ENCODE measurements at regions not wholly inside any gene's neighbourhood (a gene's known extent, or its start where the extent isn't known, plus 50 kb on each side); places are given as distances from the start of the nearest gene placed in this dataset.
A peak's percentile ranks its signal among the peaks of the same experiment; 100 is the strongest.

- Mint-ChIP-seq H3K27ac (ENCODE audit: low read depth) (no peak overlapping the region), H3K36me3 (ENCODE audit: insufficient read depth) (no peaks in the 10 kb centered on the region), H3K4me1 (no peaks in the 10 kb centered on the region), H3K4me3 (no peak overlapping the region), H3K27me3 (peaks cover 26% of the 10 kb centered on the region), H3K9me3 (no peaks in the 10 kb centered on the region)
- no peak for ATAC-seq (replicated peaks; ENCODE audit: extremely low read depth, poor library complexity, severe bottlenecking)
- no peak for DNase-seq (ENCODE audit: low spot score in 2 of 2)
These were observed 137.3 kb upstream of the CWC22 start for GRCh38 chr2:180144338-180144813.

- peaks cover 26% of the 10 kb centered on the region for H3K27me3 Mint-ChIP-seq
- ATAC-seq (replicated peaks; ENCODE audit: extremely low read depth, poor library complexity, severe bottlenecking), result no peak
- H3K4me3 Mint-ChIP-seq, result no peak overlapping the region
- H3K36me3 Mint-ChIP-seq (ENCODE audit: insufficient read depth), result no peaks in the 10 kb centered on the region
- DNase-seq (ENCODE audit: low spot score in 2 of 2), result no peak
- no peaks in the 10 kb centered on the region for H3K9me3 Mint-ChIP-seq
- H3K27ac Mint-ChIP-seq (ENCODE audit: low read depth), result no peak overlapping the region
- H3K4me1 Mint-ChIP-seq, result no peaks in the 10 kb centered on the region
These were observed 136.7 kb upstream of the CWC22 start for GRCh38 chr2:180143633-180144337.

- DNase-seq (ENCODE audit: low spot score in 2 of 2), result no peak
- Mint-ChIP-seq H3K27ac (ENCODE audit: low read depth) (no peak overlapping the region), H3K36me3 (ENCODE audit: insufficient read depth) (no peaks in the 10 kb centered on the region), H3K27me3 (peaks cover 26% of the 10 kb centered on the region), H3K4me1 (no peaks in the 10 kb centered on the region), H3K9me3 (no peaks in the 10 kb centered on the region), H3K4me3 (no peak overlapping the region)
- ATAC-seq (replicated peaks; ENCODE audit: extremely low read depth, poor library complexity, severe bottlenecking), result no peak
These were observed 134.5 kb upstream of the CWC22 start for GRCh38 chr2:180141600-180141999.

- H3K9me3 Mint-ChIP-seq, result no peaks in the 10 kb centered on the region
- no peak overlapping the region for H3K4me3 Mint-ChIP-seq
- H3K27ac Mint-ChIP-seq (ENCODE audit: low read depth), result no peak overlapping the region
These were observed 126.6 kb upstream of the CWC22 start for GRCh38 chr2:180133736-180134135.

GRCh38 chr2:180130403-180130802 is 123.3 kb upstream of the CWC22 start:
- ATAC-seq (replicated peaks; ENCODE audit: extremely low read depth, poor library complexity, severe bottlenecking) (no peak), DNase-seq (ENCODE audit: low spot score in 2 of 2) (no peak)
- H3K4me1 Mint-ChIP-seq, result peaks cover 7% of the 10 kb centered on the region
- H3K27me3 Mint-ChIP-seq, result peaks cover 40% of the 10 kb centered on the region
- H3K27ac Mint-ChIP-seq (ENCODE audit: low read depth), result no peak overlapping the region
- no peak overlapping the region for H3K4me3 Mint-ChIP-seq
- H3K9me3 Mint-ChIP-seq, result no peaks in the 10 kb centered on the region
- no peaks in the 10 kb centered on the region for H3K36me3 Mint-ChIP-seq (ENCODE audit: insufficient read depth)

More at GRCh38 chr2:180133736-180134135, 126.6 kb upstream of the CWC22 start:
- no peaks in the 10 kb centered on the region for H3K4me1 Mint-ChIP-seq
- H3K27me3 Mint-ChIP-seq, result peaks cover 28% of the 10 kb centered on the region
- ATAC-seq (replicated peaks; ENCODE audit: extremely low read depth, poor library complexity, severe bottlenecking), result no peak
- no peaks in the 10 kb centered on the region for H3K36me3 Mint-ChIP-seq (ENCODE audit: insufficient read depth)
- no peak for DNase-seq (ENCODE audit: low spot score in 2 of 2)

- no peaks in the 10 kb centered on the region for H3K9me3 Mint-ChIP-seq
- H3K27me3 Mint-ChIP-seq, result peaks cover 40% of the 10 kb centered on the region
These were observed 121.8 kb upstream of the CWC22 start for GRCh38 chr2:180128861-180129260.

GRCh38 chr2:180125245-180125962 is 118.3 kb upstream of the CWC22 start:
- DNase-seq (ENCODE audit: low spot score in 2 of 2) (peak in 1 of 2 donors; percentile 21), ATAC-seq (replicated peaks; ENCODE audit: extremely low read depth, poor library complexity, severe bottlenecking) (peak; percentile 82)
- H3K4me1 Mint-ChIP-seq, result peaks cover 8% of the 10 kb centered on the region
- no peak overlapping the region for H3K4me3 Mint-ChIP-seq
- no peaks in the 10 kb centered on the region for H3K36me3 Mint-ChIP-seq (ENCODE audit: insufficient read depth)
- H3K9me3 Mint-ChIP-seq, result no peaks in the 10 kb centered on the region
- no peak overlapping the region for H3K27ac Mint-ChIP-seq (ENCODE audit: low read depth)
- peaks cover 32% of the 10 kb centered on the region for H3K27me3 Mint-ChIP-seq

More at GRCh38 chr2:180128861-180129260, 121.8 kb upstream of the CWC22 start:
- DNase-seq (ENCODE audit: low spot score in 2 of 2), result no peak
- H3K36me3 Mint-ChIP-seq (ENCODE audit: insufficient read depth), result no peaks in the 10 kb centered on the region
- H3K4me3 Mint-ChIP-seq, result no peak overlapping the region
- peaks cover 8% of the 10 kb centered on the region for H3K4me1 Mint-ChIP-seq
- no peak for ATAC-seq (replicated peaks; ENCODE audit: extremely low read depth, poor library complexity, severe bottlenecking)
- H3K27ac Mint-ChIP-seq (ENCODE audit: low read depth), result no peak overlapping the region

GRCh38 chr2:180124273-180125139 is 117.4 kb upstream of the CWC22 start:
- Mint-ChIP-seq H3K27me3 (peaks cover 26% of the 10 kb centered on the region), H3K27ac (ENCODE audit: low read depth) (no peak overlapping the region), H3K4me1 (peaks cover 8% of the 10 kb centered on the region), H3K36me3 (ENCODE audit: insufficient read depth) (no peaks in the 10 kb centered on the region), H3K9me3 (no peaks in the 10 kb centered on the region), H3K4me3 (no peak overlapping the region)
- ATAC-seq (replicated peaks; ENCODE audit: extremely low read depth, poor library complexity, severe bottlenecking) (peak; percentile 57), DNase-seq (ENCODE audit: low spot score in 2 of 2) (no peak)

- ATAC-seq (replicated peaks; ENCODE audit: extremely low read depth, poor library complexity, severe bottlenecking) (no peak), DNase-seq (ENCODE audit: low spot score in 2 of 2) (no peak)
- Mint-ChIP-seq H3K27ac (ENCODE audit: low read depth) (no peak overlapping the region), H3K9me3 (no peaks in the 10 kb centered on the region), H3K4me1 (peaks cover 8% of the 10 kb centered on the region), H3K4me3 (no peak overlapping the region), H3K27me3 (peaks cover 12% of the 10 kb centered on the region), H3K36me3 (ENCODE audit: insufficient read depth) (no peaks in the 10 kb centered on the region)
These were observed 115.8 kb upstream of the CWC22 start for GRCh38 chr2:180122874-180123273.

- Mint-ChIP-seq H3K4me3 (no peak overlapping the region), H3K27ac (ENCODE audit: low read depth) (no peak overlapping the region)
- no peak for DNase-seq (ENCODE audit: low spot score in 2 of 2)
These were observed 108.6 kb upstream of the CWC22 start for GRCh38 chr2:180115675-180116074.

GRCh38 chr2:180115269-180115668 is 108.2 kb upstream of the CWC22 start:
- Mint-ChIP-seq H3K27ac (ENCODE audit: low read depth) (no peak overlapping the region), H3K4me1 (no peaks in the 10 kb centered on the region), H3K4me3 (no peak overlapping the region), H3K27me3 (peaks cover 12% of the 10 kb centered on the region), H3K36me3 (ENCODE audit: insufficient read depth) (no peaks in the 10 kb centered on the region), H3K9me3 (no peaks in the 10 kb centered on the region)
- no peak for DNase-seq (ENCODE audit: low spot score in 2 of 2)
- no peak for ATAC-seq (replicated peaks; ENCODE audit: extremely low read depth, poor library complexity, severe bottlenecking)

More at GRCh38 chr2:180115675-180116074, 108.6 kb upstream of the CWC22 start:
- no peak for ATAC-seq (replicated peaks; ENCODE audit: extremely low read depth, poor library complexity, severe bottlenecking)
- Mint-ChIP-seq H3K27me3 (peaks cover 8% of the 10 kb centered on the region), H3K4me1 (no peaks in the 10 kb centered on the region), H3K9me3 (no peaks in the 10 kb centered on the region), H3K36me3 (ENCODE audit: insufficient read depth) (no peaks in the 10 kb centered on the region)

GRCh38 chr2:180111901-180112300 is 104.8 kb upstream of the CWC22 start:
- ATAC-seq (replicated peaks; ENCODE audit: extremely low read depth, poor library complexity, severe bottlenecking) (no peak), DNase-seq (ENCODE audit: low spot score in 2 of 2) (no peak)
- Mint-ChIP-seq H3K9me3 (no peaks in the 10 kb centered on the region), H3K27me3 (peaks cover 39% of the 10 kb centered on the region), H3K27ac (ENCODE audit: low read depth) (no peak overlapping the region), H3K4me1 (no peaks in the 10 kb centered on the region), H3K4me3 (no peak overlapping the region), H3K36me3 (ENCODE audit: insufficient read depth) (no peaks in the 10 kb centered on the region)

All from central memory CD8-positive, alpha-beta T cell (primary cell).